ENCODE measurements at regions not wholly inside any gene's neighbourhood (a gene's known extent, or its start where the extent isn't known, plus 50 kb on each side); places are given as distances from the start of the nearest gene placed in this dataset.
"Not testable (repeated sequence)": the region's sequence is repeated elsewhere in the genome, so short reads cannot be mapped to it uniquely, and the experiment has no call there.

GRCh38 chr6:14277405-14277930, 159.9 kb downstream of the CD83 start:
- no peak for DNase-seq

GRCh38 chr6:14278006-14278405, 160.4 kb downstream of the CD83 start:
- no peak for DNase-seq

GRCh38 chr6:14278446-14278845, 160.9 kb downstream of the CD83 start:
- DNase-seq, result no peak

- DNase-seq, result no peak
These were observed 162.5 kb downstream of the CD83 start for GRCh38 chr6:14280006-14280510.

GRCh38 chr6:14280766-14281293, 163.3 kb downstream of the CD83 start:
- no peak for DNase-seq

GRCh38 chr6:14281811-14282660, 164.5 kb downstream of the CD83 start:
- DNase-seq, result no peak

GRCh38 chr6:14282854-14283505, 165.4 kb downstream of the CD83 start:
- no peak for DNase-seq

GRCh38 chr6:14283600-14284235, 166.1 kb downstream of the CD83 start:
- DNase-seq, result peak; percentile 65

- no peak for DNase-seq
These were observed 167.5 kb downstream of the CD83 start for GRCh38 chr6:14284969-14285590.

GRCh38 chr6:14286144-14286543, 168.6 kb downstream of the CD83 start:
- no peak for DNase-seq

GRCh38 chr6:14286634-14287428, 169.3 kb downstream of the CD83 start:
- DNase-seq, result no peak

- DNase-seq, result no peak
These were observed 170.1 kb downstream of the CD83 start for GRCh38 chr6:14287707-14288106.

- no peak for DNase-seq
These were observed 171.3 kb downstream of the CD83 start for GRCh38 chr6:14288910-14289309.

GRCh38 chr6:14290041-14290771, 172.6 kb downstream of the CD83 start:
- DNase-seq, result no peak

GRCh38 chr6:14290772-14291330, 173.3 kb downstream of the CD83 start:
- DNase-seq, result no peak

- DNase-seq, result no peak
These were observed 173.8 kb downstream of the CD83 start for GRCh38 chr6:14291331-14291730.

- no peak for DNase-seq
These were observed 174.5 kb downstream of the CD83 start for GRCh38 chr6:14292119-14292518.

GRCh38 chr6:14294270-14294951, 176.8 kb downstream of the CD83 start:
- no peak for DNase-seq

GRCh38 chr6:14296698-14297097, 179.1 kb downstream of the CD83 start:
- DNase-seq, result not testable (repeated sequence)

GRCh38 chr6:14297118-14297517, 179.5 kb downstream of the CD83 start:
- DNase-seq, result not testable (repeated sequence)
